Transverse colon (tissue), 4 donors: ENCODE measurements at regions not wholly inside any gene's neighbourhood (a gene's known extent, or its start where the extent isn't known, plus 50 kb on each side); places are given as distances from the start of the nearest gene placed in this dataset.

ENCODE experiments used
- DNase-seq: peaks from one replicate; pipeline ENCODE4 v3.0.0-alpha.2; 2019
- H3K27ac ChIP-seq, 4 donors: fragments of 200-600 bp; sonication (generic); 2 replicates each; pipeline ENCODE4 v1.5.1; 2016 to 2018; ENCODE audit warnings: inconsistent platforms in 4 of 4
- H3K27me3 ChIP-seq: fragments of 200-600 bp; sonication (generic); 2 replicates; pipeline ENCODE4 v1.5.1; 2017; ENCODE audit warnings: inconsistent platforms
- H3K36me3 ChIP-seq, 4 donors: fragments of 200-600 bp; sonication (generic); 2 replicates each; pipeline ENCODE4 v1.5.1; 2017 to 2019; ENCODE audit warnings: inconsistent platforms in 4 of 4
- H3K4me1 ChIP-seq, 4 donors: fragments of 200-600 bp; sonication (generic); 2 replicates each; pipeline ENCODE4 v1.5.1; 2017 to 2020; ENCODE audit warnings: inconsistent platforms in 4 of 4
- H3K4me3 ChIP-seq, 4 donors: fragments of 200-600 bp; sonication (generic); 1 replicate in 1 of 4; 2 replicates in 3 of 4; pipeline versions ENCODE4 v1.5.1 to v1.6.1; 2017 to 2019; ENCODE audit warnings: inconsistent platforms in 4 of 4
- H3K9me3 ChIP-seq, 2 donors: fragments of 200-600 bp; sonication (generic); 2 replicates each; pipeline ENCODE4 v1.5.1; 2017 to 2019; ENCODE audit warnings: inconsistent platforms in 2 of 2
- CTCF ChIP-seq, 5 experiments: fragments of 200-600 bp in 3 of 5; fragments of 450-650 bp in 2 of 5; sonication (generic) in 3 of 5; IDR thresholded peaks; 1 replicate in 2 of 5; 2 replicates in 3 of 5; pipeline ENCODE4 v1.5.1; 2016 to 2017; ENCODE audit warnings: antibody characterized with exemption in 5 of 5, inconsistent platforms in 3 of 5, mild to moderate bottlenecking in 2 of 5, moderate library complexity in 1 of 5
- EP300 ChIP-seq: sonication (generic); formaldehyde crosslinking; IDR thresholded peaks from one replicate; pipeline ENCODE4 v1.6.1; 2017; ENCODE audit warnings: antibody characterized with exemption, low read depth
- POLR2A ChIP-seq: fragments of 450-650 bp; IDR thresholded peaks from one replicate; pipeline ENCODE4 v1.6.1; 2016; ENCODE audit warnings: antibody characterized with exemption, mild to moderate bottlenecking, moderate library complexity
- POLR2AphosphoS5 ChIP-seq, 3 donors: sonication (generic); formaldehyde crosslinking; IDR thresholded peaks; one replicate each; pipeline ENCODE4 v1.6.1; 2016; ENCODE audit warnings: antibody characterized with exemption in 3 of 3
- WGBS, 2 donors: methylation state at CpG; one replicate each; pipeline ENCODE4 v1.1.5; 2018; ENCODE audit warnings: low coverage in 1 of 2; 5-methylcytosine and 5-hydroxymethylcytosine counted together
- in situ Hi-C, 4 donors: fragments of 200-750 bp; cut with MboI; loops; one replicate each; pipeline versions ENCODE4 v1.15.0 to v1.15.1; 2017; ENCODE audit warnings: low sequenced_read_pairs in 3 of 4, low pct_ligation_motif_present in 1 of 4, low pct_unique_long_range_greater_than_20kb in 1 of 4
- intact Hi-C: fragments of 100-400 bp; cut with DNase I; formaldehyde crosslinking; loops from one replicate; pipeline ENCODE4 v1.15.1; 2023; ENCODE audit warnings: low total_unique reads

- WGBS, 2 donors: 62 to 63% methylated on average over 2 of the region's 2 CpGs
- Histone ChIP-seq H3K36me3 (no peaks in the 10 kb centered on the region), H3K27ac (no peak overlapping the region), H3K27me3 (no peaks in the 10 kb centered on the region), H3K4me3 (no peak overlapping the region), H3K4me1 (no peaks in the 10 kb centered on the region), H3K9me3 (no peaks in the 10 kb centered on the region)
- in situ Hi-C loops: no loop called here
- no peak for DNase-seq
- intact Hi-C loops: no loop called here
- TF ChIP-seq POLR2A: no peak
- no peak for TF ChIP-seq CTCF (IDR thresholded peaks at IDR 0.05)
- no peak for TF ChIP-seq POLR2AphosphoS5 (IDR thresholded peaks at IDR 0.05)
- TF ChIP-seq EP300: no peak
Measured at GRCh38 chr10:83706952-83707582, 432.2 kb upstream of the GHITM start.

DNA sequence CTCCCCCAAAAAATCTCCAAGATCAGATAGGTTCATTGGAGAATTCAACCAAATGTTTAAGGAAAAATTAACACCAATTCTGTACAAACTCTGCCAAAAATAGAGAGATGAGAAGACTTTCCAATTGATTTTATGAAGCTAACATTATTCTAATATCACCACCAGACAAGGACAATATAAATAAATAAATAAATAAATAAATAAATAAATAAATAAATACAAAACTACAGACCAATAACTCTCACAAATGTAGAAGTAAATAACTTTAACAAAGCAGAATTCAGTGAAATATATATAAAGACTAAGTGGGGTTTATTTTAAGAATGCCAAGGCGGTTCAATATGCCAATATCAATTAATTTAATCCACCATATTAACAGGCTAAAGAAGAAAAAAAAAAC is 425.9 kb upstream of the GHITM start:
- Histone ChIP-seq H3K27me3 (no peaks in the 10 kb centered on the region), H3K36me3 (no peaks in the 10 kb centered on the region), H3K9me3 (no peaks in the 10 kb centered on the region), H3K27ac (no peak overlapping the region), H3K4me3 (no peak overlapping the region), H3K4me1 (no peaks in the 10 kb centered on the region)
- DNase-seq: no peak
- WGBS, 2 donors: 82 to 93% methylated on average over 1 of the region's 1 CpG
- in situ Hi-C loops (no loop called here), intact Hi-C loops (no loop called here)
- TF ChIP-seq POLR2A: no peak
- TF ChIP-seq EP300: no peak
- TF ChIP-seq POLR2AphosphoS5 (IDR thresholded peaks at IDR 0.05): no peak
- no peak for TF ChIP-seq CTCF (IDR thresholded peaks at IDR 0.05)

DNA sequence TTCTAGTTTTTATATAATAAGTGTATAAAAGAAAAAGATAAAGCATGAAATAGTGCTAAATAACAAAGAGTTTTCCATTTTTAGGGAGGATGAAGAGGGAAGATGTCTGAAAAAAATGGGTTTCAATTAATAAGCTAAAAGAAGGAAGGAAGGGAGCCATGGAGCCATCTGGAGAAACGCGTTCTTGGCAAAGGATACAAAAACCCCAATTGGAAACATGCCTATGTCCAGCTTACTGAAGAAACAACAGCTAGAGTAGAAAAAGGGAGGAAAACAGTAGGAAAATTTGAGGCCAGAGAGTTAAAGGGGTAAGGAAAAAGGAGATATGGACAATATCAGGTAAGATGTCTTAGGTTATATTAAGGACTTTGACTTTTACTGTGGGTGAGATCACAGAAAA is 416.2 kb upstream of the GHITM start:
- TF ChIP-seq EP300: no peak
- TF ChIP-seq POLR2A: no peak
- no peak for TF ChIP-seq POLR2AphosphoS5 (IDR thresholded peaks at IDR 0.05)
- no peak for TF ChIP-seq CTCF (IDR thresholded peaks at IDR 0.05)
- intact Hi-C loops (no loop called here), in situ Hi-C loops (no loop called here)
- H3K4me3 ChIP-seq: no peak overlapping the region
- H3K27me3 ChIP-seq: no peaks in the 10 kb centered on the region
- WGBS, 2 donors: 80 to 88% methylated on average over 2 of the region's 2 CpGs
- DNase-seq: no peak
- no peak overlapping the region for H3K27ac ChIP-seq
- H3K4me1 ChIP-seq: no peaks in the 10 kb centered on the region
- H3K36me3 ChIP-seq: no peaks in the 10 kb centered on the region
- H3K9me3 ChIP-seq: no peaks in the 10 kb centered on the region

GRCh38 chr10:83724471-83725241 is 414.7 kb upstream of the GHITM start:
- Histone ChIP-seq H3K4me3 (no peak overlapping the region), H3K27ac (no peak overlapping the region), H3K27me3 (no peaks in the 10 kb centered on the region), H3K4me1 (no peaks in the 10 kb centered on the region), H3K9me3 (no peaks in the 10 kb centered on the region), H3K36me3 (no peaks in the 10 kb centered on the region)
- 69 to 73% methylated on average over 5 of the region's 5 CpGs for WGBS, 2 donors
- no peak for DNase-seq
- intact Hi-C loops (no loop called here), in situ Hi-C loops (no loop called here)
- no peak for TF ChIP-seq CTCF (IDR thresholded peaks at IDR 0.05)
- no peak for TF ChIP-seq POLR2AphosphoS5 (IDR thresholded peaks at IDR 0.05)
- no peak for TF ChIP-seq EP300
- TF ChIP-seq POLR2A: no peak
